Kidney glomerular epithelial cell (primary cell): ENCODE measurements at regions not wholly inside any gene's neighbourhood (a gene's known extent, or its start where the extent isn't known, plus 50 kb on each side); places are given as distances from the start of the nearest gene placed in this dataset.

ENCODE experiments used
- DNase-seq: peaks from one replicate; lab custom pipeline; 2025; lab: John Stamatoyannopoulos, UW

DNA sequence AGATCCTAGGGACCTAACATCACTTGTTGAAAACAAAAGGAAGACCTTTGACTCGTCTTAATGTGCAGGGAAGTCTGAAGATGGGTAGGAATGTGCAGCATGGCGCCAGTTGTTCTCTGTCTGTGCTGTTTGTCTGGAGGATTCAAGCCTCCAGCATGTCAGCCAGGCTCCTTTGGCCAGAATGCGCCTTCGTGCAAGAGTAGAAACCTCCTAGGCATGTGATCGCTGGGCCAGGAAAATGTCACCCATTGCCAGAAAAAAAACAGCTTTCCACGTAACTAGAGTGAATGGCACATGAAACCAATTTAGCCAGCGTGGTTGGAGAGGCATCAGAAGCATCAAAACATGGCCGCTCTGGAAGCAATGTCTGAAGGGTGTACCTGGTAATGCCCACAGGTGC lies 132.7 kb downstream of the EDN1 start:
- DNase-seq, result no peak

DNA sequence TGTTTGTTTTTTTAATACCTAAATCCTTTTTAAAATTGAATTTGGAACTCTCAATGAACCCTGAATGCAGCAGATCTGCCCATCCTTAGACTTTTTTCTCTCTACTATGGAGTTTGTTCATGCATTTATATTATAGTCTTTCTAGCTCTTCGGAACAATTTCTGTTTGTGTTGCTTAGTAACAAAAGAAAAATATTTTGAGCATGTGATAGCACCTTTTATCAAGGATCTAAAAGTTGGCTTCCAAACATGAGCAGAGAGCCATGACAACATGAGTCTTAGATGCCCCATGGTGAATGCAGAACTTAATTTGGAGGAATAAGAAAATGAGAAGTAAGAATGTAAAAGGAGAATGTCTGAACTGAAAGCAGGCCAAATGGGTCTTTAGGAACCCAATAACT lies 133.7 kb downstream of the EDN1 start:
- no peak for DNase-seq

DNA sequence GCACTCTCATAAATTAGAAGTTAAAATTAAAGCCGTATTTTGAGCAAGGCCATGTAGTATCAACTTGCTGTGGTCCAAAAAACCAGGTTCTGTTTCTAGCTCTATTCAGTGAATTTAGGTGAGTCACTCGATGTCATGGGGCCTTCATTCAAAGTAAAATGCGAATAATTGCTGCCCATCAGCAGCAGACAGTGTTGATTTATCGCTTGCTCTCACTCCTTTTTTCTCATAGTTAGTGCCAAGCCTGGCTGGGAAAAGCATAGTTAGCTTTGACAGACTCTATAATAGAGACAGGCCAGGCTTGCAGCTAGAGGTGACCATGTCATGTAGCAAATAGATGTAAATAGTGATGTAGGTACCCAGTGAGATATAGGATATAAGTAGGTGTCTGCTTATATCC lies 136.0 kb downstream of the EDN1 start:
- no peak for DNase-seq

DNA sequence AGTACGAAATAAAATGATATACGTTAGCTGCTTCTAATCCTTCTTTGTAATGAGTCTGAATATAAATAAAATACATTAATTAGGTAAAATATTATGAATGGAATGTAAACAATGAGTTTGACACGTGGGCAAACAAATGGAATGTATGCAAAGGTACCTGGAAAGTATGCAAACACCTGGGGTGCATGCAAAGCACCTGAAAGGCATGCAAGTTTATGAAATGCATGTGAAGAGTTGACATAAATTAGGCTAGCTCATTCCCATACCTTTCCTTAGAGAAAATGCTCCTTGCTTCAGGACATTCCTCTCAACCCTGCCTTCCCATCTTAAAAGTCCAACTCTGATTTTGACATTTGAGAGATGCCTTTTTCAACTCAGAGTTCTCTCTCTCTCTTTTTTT lies 140.9 kb downstream of the EDN1 start:
- no peak for DNase-seq

DNA sequence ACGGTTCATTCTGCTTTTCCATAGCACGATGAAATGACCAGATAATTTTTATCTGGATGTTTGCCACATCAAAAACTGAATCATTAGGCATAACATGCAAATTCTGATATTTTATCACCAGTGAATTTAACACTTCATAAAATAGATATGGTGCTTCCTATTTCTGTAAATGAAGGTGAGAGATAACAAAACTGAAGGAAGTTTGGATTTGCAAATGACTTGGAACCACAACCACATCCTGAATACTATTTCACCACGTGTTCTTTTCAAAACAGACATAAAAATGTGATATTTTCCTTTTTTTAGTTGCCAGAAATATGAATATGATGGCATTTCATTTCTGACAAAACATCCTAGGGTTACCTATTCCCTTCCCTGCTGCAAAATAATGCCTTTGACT lies 146.1 kb downstream of the EDN1 start:
- no peak for DNase-seq

DNA sequence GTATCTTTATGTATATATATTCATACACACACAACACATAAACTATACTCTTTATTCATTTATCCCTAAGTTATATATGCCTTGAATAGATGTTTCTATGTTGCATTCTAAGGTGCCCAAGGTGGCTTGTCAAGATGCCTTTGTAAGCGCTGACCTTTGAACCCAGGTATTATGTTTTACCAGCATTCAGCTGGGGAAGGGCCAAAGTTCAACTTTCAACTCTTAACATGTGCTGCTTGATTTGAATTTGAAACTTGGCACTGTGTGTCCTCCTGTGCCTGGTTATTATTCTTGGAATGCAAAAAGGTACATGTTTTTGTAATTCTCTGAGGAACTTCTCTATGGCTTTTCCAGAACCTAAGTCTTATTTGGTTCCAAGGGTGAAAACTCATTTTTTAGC lies 146.5 kb downstream of the EDN1 start:
- no peak for DNase-seq

DNA sequence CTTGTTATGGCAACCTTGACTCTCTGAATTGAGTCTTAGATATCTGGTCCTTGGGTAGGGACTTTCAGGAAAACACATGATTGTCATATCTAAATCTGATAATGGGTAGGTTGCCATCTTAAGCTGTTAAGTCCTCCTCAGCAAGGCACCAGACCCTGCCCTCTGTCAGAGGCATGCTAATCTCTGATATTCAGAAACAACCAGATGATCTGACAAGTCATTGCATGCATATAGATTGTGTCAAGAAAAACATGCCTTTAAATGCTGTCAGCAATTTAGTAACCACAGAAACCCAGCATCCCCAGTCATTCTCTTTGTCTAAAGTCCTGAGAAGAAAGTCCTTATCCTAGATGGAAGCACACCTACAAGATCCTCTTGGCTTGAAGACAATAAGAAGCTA lies 149.1 kb downstream of the EDN1 start:
- no peak for DNase-seq

DNA sequence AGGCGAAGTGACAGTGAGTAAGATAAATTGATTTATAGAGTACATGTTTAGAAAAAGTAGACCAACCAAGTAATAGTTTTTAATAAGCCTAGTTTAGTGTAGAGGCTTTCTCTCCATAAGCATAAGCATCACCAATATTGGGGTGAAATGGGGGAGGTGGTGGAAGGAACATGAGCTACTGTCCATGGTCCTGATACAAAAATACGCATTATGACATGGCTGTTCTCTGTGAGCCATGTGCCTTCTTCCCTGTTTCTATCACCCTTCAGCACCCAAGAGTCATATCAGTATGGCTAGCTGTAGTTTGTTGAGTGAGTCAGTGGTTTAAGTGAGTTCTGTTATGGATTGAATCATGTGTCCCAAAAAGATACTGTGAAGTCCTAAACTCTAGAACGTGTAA lies 150.8 kb downstream of the EDN1 start:
- DNase-seq, result no peak

DNA sequence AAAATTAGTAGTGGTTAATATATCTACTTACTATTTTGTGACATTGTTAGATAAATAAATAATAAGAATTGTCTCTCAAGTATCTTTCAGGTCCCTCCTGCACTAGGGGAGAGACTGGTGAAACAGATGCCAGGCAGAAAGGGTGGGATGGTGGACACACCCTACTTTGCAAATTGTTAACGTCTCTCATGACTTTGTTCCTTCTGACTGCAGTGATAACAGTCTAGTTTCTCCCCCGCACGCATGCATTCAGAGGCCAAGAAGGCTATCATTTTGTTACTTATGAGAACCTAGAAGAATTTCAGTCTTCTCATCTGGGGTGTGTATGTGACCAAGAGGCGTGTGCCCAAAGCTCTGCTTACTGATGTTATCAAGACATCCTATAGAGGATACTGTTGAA lies 152.3 kb downstream of the EDN1 start:
- no peak for DNase-seq

DNA sequence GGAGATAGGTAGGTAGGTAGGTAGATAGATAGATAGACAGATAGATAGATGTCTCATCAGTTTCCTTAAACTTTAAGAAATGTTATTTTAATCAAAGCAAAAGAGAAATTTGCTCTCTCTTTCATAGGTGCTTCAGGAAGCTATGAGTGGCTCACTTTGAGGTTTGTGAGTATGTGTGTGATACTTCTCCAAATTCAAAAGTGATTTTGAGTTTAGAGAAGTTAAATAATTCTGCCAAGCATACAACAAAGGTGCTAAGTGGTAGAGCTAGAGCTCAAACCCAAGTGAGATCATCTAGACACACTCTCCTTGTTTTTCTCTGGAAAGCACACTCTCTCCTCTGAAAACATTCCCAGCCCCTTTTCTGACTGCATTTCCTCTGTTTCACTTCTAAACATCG lies 156.2 kb downstream of the EDN1 start:
- DNase-seq, result no peak

DNA sequence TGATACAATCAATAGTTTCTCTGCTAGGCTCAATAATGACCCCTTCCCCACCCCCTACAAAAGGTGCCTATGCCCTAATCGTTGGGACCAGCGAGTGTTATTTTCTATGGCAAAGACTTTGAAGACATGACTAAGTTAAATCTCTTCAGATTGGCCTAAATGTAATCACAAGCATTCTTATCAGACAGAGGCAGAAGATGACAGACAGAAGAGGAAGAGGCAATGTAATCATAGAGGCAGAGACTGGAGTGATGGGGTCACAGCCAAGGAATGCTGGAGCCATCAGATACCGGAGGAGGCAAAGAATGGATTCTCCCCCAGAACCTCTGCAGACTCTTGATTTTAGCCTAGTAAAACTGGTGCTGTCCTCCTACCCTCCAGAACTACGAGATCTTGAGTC lies 159.3 kb downstream of the EDN1 start:
- no peak for DNase-seq

DNA sequence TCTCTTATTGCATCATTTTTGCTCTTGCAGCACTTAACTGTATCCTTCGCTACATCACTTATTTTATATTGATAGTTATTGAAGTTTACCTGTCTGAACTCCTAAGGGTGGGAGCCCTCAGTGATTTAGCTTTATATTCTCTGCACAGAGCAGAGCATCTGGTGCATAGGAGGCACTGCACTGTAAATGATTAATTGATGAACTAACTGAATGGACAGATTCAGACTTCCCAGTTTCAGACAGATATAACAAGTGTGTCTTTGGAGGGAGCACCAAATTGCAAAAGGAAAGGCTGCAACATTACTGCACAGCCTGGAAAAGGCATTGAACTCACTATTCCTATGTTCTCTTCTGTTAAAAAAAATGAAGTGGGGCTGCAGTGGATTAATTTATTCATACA lies 160.3 kb downstream of the EDN1 start:
- peak; percentile 6 for DNase-seq

DNA sequence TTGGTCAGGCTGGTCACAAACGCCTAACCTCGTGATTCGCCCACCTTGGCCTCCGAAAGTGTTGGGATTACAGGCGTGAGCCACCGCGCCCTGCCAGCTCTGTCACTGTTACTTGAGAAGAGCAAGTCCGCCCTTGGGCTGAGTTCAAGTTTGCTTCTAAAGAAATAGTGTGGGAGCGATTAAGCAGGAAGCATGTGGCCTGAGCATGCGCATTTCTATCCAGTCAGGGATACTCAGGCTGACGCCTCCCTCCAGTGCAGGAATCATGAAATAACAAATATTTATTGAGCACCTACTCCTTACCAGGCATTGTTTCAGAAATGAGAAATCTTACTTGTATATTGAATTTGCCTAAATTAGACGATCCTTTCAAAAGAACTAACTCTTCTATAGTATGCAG lies 166.2 kb downstream of the EDN1 start:
- no peak for DNase-seq

DNA sequence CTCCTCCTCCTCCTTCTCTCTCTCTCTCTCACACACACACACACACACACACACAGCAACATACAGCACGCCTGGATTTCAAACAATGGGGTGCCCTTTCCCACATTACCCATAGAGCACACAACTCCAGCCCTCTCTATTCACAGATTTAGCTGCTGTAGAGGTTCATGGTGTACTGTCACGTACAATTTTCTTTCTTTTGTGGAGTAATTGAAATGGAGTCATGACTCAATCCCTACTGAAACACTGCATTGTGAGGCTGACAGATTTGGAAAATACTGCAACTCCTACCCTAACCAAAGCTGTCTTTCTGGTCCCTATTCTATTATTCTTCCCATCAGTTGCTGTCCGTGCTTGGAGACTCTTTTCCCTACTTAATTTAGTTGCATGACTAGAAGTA lies 166.9 kb downstream of the EDN1 start:
- DNase-seq, result no peak

DNA sequence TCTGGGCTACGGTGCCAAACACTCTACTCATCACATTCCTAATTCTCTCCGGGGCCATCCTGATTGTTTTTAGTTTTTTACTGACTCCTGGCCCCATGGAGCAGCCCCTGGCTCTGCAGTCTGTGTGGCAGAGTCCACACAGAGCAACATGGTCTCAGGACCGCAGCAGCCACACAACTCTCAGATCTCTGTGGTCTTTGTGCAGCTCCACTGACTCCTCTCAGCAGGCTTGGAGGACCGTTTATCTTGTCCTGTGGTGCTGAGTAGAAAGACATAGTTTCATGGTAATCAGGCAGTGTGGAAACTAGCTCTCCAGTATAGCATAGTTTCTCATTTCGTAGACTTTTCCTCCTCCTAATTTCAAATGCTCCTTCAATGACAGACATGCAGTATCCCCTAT lies 168.4 kb downstream of the EDN1 start:
- DNase-seq, result no peak

DNA sequence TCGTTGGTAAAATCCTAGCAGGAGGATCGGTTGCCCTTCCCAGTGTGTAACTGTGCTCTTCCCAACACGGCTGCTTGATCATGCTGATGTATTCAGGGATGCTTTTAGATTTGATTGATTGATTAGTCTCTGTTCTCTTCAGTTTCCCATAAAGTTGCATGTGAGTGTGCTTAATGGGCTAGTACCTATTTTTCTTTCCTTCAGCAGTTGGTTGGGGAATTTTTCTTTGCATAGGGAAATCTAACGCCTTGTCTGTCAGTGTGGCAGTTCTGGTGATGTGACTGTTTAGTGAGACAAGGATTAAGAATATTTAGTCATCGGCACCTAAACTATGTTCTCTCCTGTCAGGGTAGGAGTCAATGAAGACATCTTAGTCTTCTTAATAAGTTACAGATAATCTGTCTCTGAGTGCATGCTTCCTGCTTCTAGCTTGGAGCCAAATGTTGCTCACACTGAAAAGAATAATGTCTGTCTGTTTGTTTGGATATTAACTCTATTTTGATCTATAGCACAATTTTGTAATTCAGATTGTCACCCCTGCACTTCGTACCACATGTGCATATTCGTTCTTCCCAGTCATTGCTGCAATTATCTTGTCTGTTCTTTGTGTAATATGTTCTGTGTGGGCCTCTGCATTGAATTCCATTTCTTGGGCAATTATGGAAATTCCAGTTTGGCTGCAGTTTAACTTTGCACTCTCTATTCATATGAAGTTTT lies 169.9 kb downstream of the EDN1 start:
- peak; percentile 30 for DNase-seq

DNA sequence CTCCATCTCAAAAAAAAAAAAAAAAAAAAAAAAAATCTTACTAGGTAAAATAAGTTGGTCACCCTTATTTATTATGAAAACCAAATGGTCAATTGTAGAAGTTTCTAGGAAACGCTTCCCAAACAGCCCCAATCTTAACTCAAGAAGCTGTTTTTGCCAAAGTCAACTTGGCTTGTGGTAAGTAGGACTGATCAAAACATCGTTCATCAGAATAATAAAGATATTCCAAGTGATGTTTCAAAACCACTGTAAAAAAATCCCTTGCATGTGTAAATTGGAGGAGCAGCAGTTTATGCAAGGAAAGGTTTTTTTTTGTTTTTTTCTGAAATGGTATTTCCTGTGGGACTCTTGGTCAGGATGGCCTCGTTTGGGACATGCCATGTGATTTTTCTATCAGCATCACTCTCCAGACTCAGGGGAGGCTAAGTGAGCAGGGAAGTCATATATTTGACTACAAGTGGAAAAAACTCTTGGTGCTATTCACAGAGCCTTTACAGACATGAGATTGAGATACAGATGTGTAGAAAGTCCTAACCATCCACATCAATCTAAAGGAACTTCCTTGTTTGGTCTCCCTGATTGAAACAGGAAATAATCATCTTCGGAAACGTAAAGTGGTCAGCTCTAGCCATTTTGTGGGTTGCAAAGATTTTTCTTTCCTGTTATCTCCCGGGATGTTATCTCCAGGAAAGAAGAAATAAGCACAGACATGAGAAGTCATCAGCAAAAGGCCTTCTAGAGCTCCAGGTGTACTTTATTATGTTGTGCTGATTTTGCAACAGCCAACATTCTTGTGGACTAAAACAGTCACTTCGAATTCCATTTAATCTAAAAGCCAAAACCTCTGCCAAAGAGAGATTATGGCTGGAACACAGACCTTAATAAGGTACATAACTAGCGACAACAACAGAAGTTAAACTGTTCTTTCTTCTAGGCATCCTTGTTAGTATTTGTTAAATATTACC lies 177.8 kb downstream of the EDN1 start:
- DNase-seq, result no peak

DNA sequence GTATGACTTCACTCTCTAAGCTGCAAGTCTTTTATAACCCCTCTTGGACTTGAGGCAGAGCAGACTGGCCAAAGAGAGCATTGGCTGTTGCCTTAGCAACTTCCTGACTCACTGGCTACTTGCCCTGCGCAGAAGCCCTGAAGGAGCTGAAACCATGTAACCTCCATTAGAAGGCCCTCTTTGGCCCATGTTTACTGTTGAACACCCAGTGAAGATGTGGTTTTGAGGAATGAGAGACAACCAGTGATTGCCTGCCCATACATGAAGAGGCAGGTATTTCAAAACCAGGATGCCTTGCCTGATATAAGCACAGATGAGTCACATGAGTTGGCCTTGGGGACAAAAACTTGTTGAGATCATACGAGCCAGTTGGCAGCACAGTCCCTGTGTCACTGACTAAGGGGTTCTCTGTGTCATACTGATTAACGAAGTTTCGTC lies 182.5 kb downstream of the EDN1 start:
- peak; percentile 4 for DNase-seq

DNA sequence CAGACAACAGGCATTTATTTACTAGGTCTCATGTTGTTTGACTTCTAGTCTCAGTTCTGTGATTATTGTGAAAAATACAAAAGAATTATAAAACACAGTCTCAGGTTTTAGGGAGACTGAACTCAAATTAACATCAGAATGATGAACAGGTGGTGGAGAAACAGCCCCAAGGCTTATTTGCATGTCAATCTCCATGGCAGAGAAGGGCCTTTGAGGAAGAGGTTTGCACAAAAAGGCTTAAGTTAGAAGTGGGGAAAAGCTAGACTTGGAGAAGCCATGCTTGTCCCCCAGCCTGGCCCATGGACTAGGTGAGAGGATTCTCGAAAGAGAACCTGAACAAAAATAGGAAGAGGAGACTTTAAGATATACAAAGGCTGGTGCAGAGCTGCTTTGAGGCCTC lies 183.3 kb downstream of the EDN1 start:
- DNase-seq, result no peak

DNA sequence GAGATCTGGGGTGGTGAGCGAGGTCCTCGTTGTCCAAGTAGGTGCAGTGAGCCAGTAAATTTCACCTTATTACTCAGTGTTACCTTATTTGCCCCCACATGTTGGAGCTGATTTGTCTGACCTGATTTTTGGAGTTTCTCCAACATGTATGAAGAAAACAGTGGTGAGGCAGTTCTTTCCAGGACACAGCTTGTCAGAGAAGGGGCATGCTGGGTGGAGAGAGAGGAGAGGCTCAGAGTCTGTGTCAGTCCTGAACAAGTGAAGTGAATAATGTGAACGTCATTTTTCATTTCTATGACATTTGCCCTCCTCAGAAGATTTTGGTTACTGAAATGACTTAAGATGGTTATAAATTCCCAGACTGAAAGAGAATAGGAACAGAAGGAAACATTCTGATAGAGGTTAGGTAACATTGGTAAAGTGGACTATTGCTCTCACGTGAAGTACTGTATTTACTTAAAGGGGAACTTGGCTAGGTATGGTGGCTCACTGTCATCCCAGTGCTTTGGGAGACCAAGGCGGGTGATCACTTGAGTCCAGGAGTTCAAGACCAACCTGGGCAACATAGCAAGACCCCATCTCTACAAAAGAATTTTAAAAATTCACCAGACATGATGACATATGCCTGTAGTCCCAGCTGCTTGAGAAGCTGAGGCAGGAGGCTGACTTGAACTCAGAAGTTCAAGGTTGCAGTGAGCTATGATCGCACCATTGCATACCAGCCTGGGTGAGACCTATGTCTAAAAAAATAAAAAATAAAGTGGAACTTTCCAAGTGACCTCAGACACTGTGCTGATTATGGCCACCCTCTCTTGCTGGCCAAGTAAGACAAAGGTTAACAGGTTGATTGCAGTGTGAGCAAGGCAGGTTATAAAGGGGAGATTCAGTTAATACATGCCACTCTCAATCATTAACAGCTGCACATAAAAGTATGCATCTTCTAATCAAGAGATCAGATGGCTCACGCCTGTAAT lies 184.3 kb downstream of the EDN1 start:
- no peak for DNase-seq

DNA sequence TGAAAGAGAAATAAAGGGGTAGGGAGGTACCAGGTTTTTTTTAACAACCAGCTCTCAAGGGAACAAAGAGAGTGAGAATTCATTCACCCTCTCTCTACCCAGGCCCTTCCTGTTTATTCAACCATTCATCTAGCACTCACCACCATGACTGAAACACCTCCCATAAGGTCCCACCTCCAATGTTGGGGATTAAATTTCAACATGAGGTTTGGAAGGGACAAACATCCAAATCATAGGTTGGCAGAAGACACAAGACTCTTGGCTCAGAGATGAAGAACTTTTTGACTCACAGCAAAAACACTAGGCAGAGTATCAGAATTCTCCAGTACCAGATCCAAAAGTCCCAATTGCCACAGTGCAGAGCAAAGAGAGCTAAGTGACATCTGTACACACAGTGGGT lies 186.3 kb downstream of the EDN1 start:
- no peak for DNase-seq

DNA sequence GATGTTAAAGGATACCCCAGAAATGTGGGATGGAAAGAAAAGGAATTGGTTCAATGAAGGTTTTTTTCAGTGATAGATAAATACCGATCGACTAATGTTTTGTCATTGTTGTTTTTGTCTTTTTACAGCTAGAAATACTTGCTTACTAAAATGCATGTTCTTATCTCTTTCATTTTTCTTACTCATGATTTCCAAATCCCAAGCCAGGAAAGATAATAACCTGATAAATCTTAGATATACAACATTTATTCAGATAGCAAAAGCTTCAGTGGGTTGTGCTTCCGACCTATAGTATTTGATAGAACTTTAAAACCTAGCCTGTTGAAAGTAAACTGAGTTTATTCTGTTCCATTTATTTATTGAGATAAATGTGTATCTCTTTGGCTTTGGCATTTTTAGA lies 187.5 kb downstream of the EDN1 start:
- DNase-seq, result no peak
